PC-9 (cell line): ENCODE measurements at regions not wholly inside any gene's neighbourhood (a gene's known extent, or its start where the extent isn't known, plus 50 kb on each side); places are given as distances from the start of the nearest gene placed in this dataset.

Experiments used
- BruUV-seq: library from RNA; stranded (reverse); fragments of 400-500 nt; replicated peaks from 2 replicates; lab custom pipeline; 2021; lab: Mats Ljungman, UMichigan
- CTCF ChIA-PET: fragments of 300-600 bp; sonication (Branson Sonifier 250); formaldehyde crosslinking; loops from one replicate; lab custom pipeline; 2022; ENCODE audit warnings: antibody characterized with exemption; lab: Charles Lee
- POLR2A ChIA-PET: fragments of 300-600 bp; sonication (Branson Sonifier 250); formaldehyde crosslinking; loops from one replicate; lab custom pipeline; 2022; ENCODE audit warnings: antibody characterized with exemption; ENCODE audit not compliant: unreplicated experiment; lab: Charles Lee
- DNase-seq, 2 experiments: peaks; one replicate each; pipeline versions ENCODE4 v3.0.0 to v3.0.0-alpha.2; 2015 to 2022; ENCODE audit warnings: mixed read lengths in 1 of 2
- H2AFZ ChIP-seq: fragments of 200-600 bp; sonication (generic); 2 replicates; pipeline ENCODE4 v1.8.1; 2017; ENCODE audit warnings: antibody characterized with exemption
- H3F3A ChIP-seq: fragments of 200-600 bp; sonication (generic); 2 replicates; pipeline ENCODE4 v1.8.1; 2017; ENCODE audit warnings: antibody characterized with exemption, mild to moderate bottlenecking, low read depth; ENCODE audit not compliant: insufficient read depth
- H3K27ac ChIP-seq: fragments of 200-600 bp; sonication (generic); 2 replicates; pipeline ENCODE4 v1.6.1; 2016; ENCODE audit warnings: mixed run types
- H3K27me3 ChIP-seq: fragments of 200-600 bp; sonication (generic); 2 replicates; pipeline ENCODE4 v1.6.1; 2016; ENCODE audit warnings: low read depth, mixed run types; ENCODE audit not compliant: insufficient read depth
- H3K36me3 ChIP-seq: fragments of 200-600 bp; sonication (generic); 2 replicates; pipeline ENCODE4 v1.6.1; 2016; ENCODE audit warnings: low read depth, mixed run types
- H3K4me1 ChIP-seq: fragments of 200-600 bp; sonication (generic); replicated peaks from 2 replicates; pipeline ENCODE4 v1.6.1; 2016; ENCODE audit warnings: mixed run types; ENCODE audit not compliant: insufficient read depth
- H3K4me2 ChIP-seq: fragments of 200-600 bp; sonication (generic); 2 replicates; pipeline ENCODE4 v1.6.1; 2017; ENCODE audit warnings: mixed run types
- H3K4me3 ChIP-seq: fragments of 200-600 bp; sonication (generic); 2 replicates; pipeline ENCODE4 v1.6.1; 2016; ENCODE audit warnings: mixed run types
- H3K79me2 ChIP-seq: fragments of 200-600 bp; sonication (generic); 2 replicates; pipeline ENCODE4 v1.6.1; 2017; ENCODE audit warnings: low read depth, mixed run types
- H3K9me2 ChIP-seq: fragments of 200-600 bp; sonication (generic); 2 replicates; pipeline ENCODE4 v1.8.1; 2017; ENCODE audit warnings: mild to moderate bottlenecking; ENCODE audit not compliant: insufficient read depth
- H3K9me3 ChIP-seq: fragments of 200-600 bp; sonication (generic); 2 replicates; pipeline ENCODE4 v1.8.1; 2016; ENCODE audit warnings: low read depth; ENCODE audit not compliant: insufficient read depth
- H4K20me1 ChIP-seq: fragments of 200-600 bp; sonication (generic); 2 replicates; pipeline ENCODE4 v1.8.1; 2017; ENCODE audit not compliant: insufficient read depth
- CTCF ChIP-seq: fragments of 200-600 bp; sonication (generic); conservative IDR thresholded peaks from 2 replicates; pipeline ENCODE4 v1.6.1; 2017; ENCODE audit warnings: mixed run types, antibody characterized with exemption, mild to moderate bottlenecking, moderate library complexity
- EZH2 ChIP-seq: fragments of 200-600 bp; sonication (generic); IDR thresholded peaks from 2 replicates; pipeline ENCODE4 v1.8.0; 2017; ENCODE audit warnings: antibody characterized with exemption, low read depth
- intact Hi-C: fragments of 100-400 bp; cut with micrococcal nuclease; formaldehyde crosslinking; loops from one replicate; pipeline ENCODE4 v1.10.0; 2022; ENCODE audit not compliant: unreplicated experiment

GRCh38 chr5:167509076-167509475, 782.4 kb upstream of the WWC1 start:
- no peak for DNase-seq
- Histone ChIP-seq H4K20me1 (no peaks in the 10 kb centered on the region), H3K4me2 (no peak overlapping the region), H3K27me3 (peaks cover 6% of the 10 kb centered on the region; the same call in 1 of the 2 replicates), H3F3A (no peaks in the 10 kb centered on the region), H3K9me2 (no peaks in the 10 kb centered on the region), H3K4me3 (no peak overlapping the region), H3K4me1 (no peaks in the 10 kb centered on the region), H2AFZ (no peak overlapping the region), H3K9me3 (no peaks in the 10 kb centered on the region), H3K36me3 (no peaks in the 10 kb centered on the region), H3K79me2 (no peaks in the 10 kb centered on the region), H3K27ac (no peak overlapping the region)
- TF ChIP-seq CTCF (no peak), EZH2 (no peak)
- POLR2A ChIA-PET = no interaction called here
- BruUV-seq = no TSS peak
- CTCF ChIA-PET = no interaction called here
- intact Hi-C loops = no loop called here

GRCh38 chr5:167511276-167511675, 780.2 kb upstream of the WWC1 start:
- Histone ChIP-seq H2AFZ (no peak overlapping the region), H3K4me2 (no peak overlapping the region), H3F3A (no peaks in the 10 kb centered on the region), H3K36me3 (no peaks in the 10 kb centered on the region), H3K9me2 (no peaks in the 10 kb centered on the region), H3K27ac (no peak overlapping the region), H3K9me3 (no peaks in the 10 kb centered on the region), H3K27me3 (peaks cover 6% of the 10 kb centered on the region; the same call in 1 of the 2 replicates), H3K79me2 (no peaks in the 10 kb centered on the region), H4K20me1 (no peaks in the 10 kb centered on the region), H3K4me1 (no peaks in the 10 kb centered on the region), H3K4me3 (no peak overlapping the region)
- ChIA-PET CTCF (no interaction called here), POLR2A (no interaction called here)
- no peak for TF ChIP-seq EZH2
- TF ChIP-seq CTCF = no peak
- BruUV-seq = no TSS peak
- intact Hi-C loops = no loop called here
- DNase-seq = no peak

GRCh38 chr5:167512111-167512510, 779.3 kb upstream of the WWC1 start:
- Histone ChIP-seq H3F3A (no peaks in the 10 kb centered on the region), H3K27me3 (peaks cover 6% of the 10 kb centered on the region; the same call in 1 of the 2 replicates), H4K20me1 (no peaks in the 10 kb centered on the region), H3K4me2 (no peak overlapping the region), H3K9me3 (no peaks in the 10 kb centered on the region), H3K36me3 (no peaks in the 10 kb centered on the region), H3K4me1 (no peaks in the 10 kb centered on the region), H2AFZ (no peak overlapping the region), H3K9me2 (no peaks in the 10 kb centered on the region), H3K79me2 (no peaks in the 10 kb centered on the region), H3K27ac (no peak overlapping the region), H3K4me3 (no peak overlapping the region)
- intact Hi-C loops = no loop called here
- ChIA-PET POLR2A (no interaction called here), CTCF (no interaction called here)
- no TSS peak for BruUV-seq
- no peak for TF ChIP-seq CTCF
- TF ChIP-seq EZH2 = no peak
- no peak for DNase-seq
